HepG2 (cell line): ENCODE measurements at regions not wholly inside any gene's neighbourhood (a gene's known extent, or its start where the extent isn't known, plus 50 kb on each side); places are given as distances from the start of the nearest gene placed in this dataset.

ENCODE experiments used
- ATAC-seq: fragments of 200-7000 bp; cut with Tn5 transposase; 3 replicates; pipeline ENCODE4 v1.9.1; 2020; ENCODE audit warnings: mild to moderate bottlenecking, moderate library complexity
- BruUV-seq: library from RNA; stranded (reverse); fragments of 400-500 nt; replicated peaks from 2 replicates; lab custom pipeline; 2021; lab: Mats Ljungman, UMichigan
- CTCF ChIA-PET: fragments of 300-600 bp; formaldehyde crosslinking; extraction: SDS; loops from one replicate; lab custom pipeline; 2021; ENCODE audit warnings: low total read pairs, inconsistent platforms, low intra/inter-chr PET ratio; lab: Yijun Ruan, JAX
- POLR2A ChIA-PET: fragments of 350-600 bp; sonication (Branson Sonifier 250); formaldehyde crosslinking; loops from one replicate; lab custom pipeline; 2020; ENCODE audit warnings: antibody characterized with exemption, inconsistent platforms; lab: Yijun Ruan, JAX
- DNase-seq: peaks from one replicate; pipeline ENCODE4 v3.0.0-alpha.2; 2015; ENCODE audit warnings: low spot score
- FAIRE-seq: peaks from 3 replicates; lab custom pipeline; 2011; peaks lifted over from hg19 to GRCh38; lab: Jason Lieb, UNC
- H2AFZ ChIP-seq: one replicate; pipeline ENCODE4 v1.6.1; 2011; ENCODE audit warnings: low read length, inconsistent platforms
- H3K27ac ChIP-seq: fragments of 300-600 bp; 3 replicates; pipeline ENCODE4 v1.8.0; 2011; ENCODE audit warnings: mixed run types, mild to moderate bottlenecking, mixed read lengths, low read length, inconsistent platforms; ENCODE audit not compliant: insufficient read depth; ENCODE audit errors: extremely low read length
- H3K27me3 ChIP-seq, 2 experiments: fragments of 200-600 bp in 1 of 2; 2 replicates in 1 of 2; 3 replicates in 1 of 2; pipeline versions ENCODE4 v1.6.0 to v1.8.0; 2011; ENCODE audit warnings: low read length in 2 of 2, mild to moderate bottlenecking in 2 of 2, moderate library complexity in 2 of 2, inconsistent platforms in 1 of 2; ENCODE audit not compliant: insufficient read depth in 2 of 2, control insufficient read depth in 1 of 2
- H3K36me3 ChIP-seq, 2 experiments: fragments of 200-600 bp in 1 of 2; replicated peaks in 1 of 2; 2 replicates in 1 of 2; 3 replicates in 1 of 2; pipeline versions ENCODE4 v1.5.1 to v1.8.0; 2011; ENCODE audit warnings: low read length in 2 of 2, inconsistent platforms in 1 of 2; ENCODE audit not compliant: insufficient read depth in 2 of 2, control insufficient read depth in 1 of 2
- H3K4me1 ChIP-seq: 2 replicates; pipeline ENCODE4 v1.5.1; 2012; ENCODE audit warnings: low read length, inconsistent platforms; ENCODE audit not compliant: insufficient read depth
- H3K4me2 ChIP-seq: 2 replicates; pipeline ENCODE4 v1.6.0; 2011; ENCODE audit warnings: low read depth, low read length, inconsistent platforms
- H3K4me3 ChIP-seq, 3 experiments: fragments of 200-600 bp in 1 of 3; sonication (generic), shearing (Covaris generic) in 1 of 3; replicated peaks in 1 of 3; 2 replicates each; pipeline ENCODE4 v1.5.1; 2011 to 2016; ENCODE audit warnings: low read length in 3 of 3, inconsistent platforms in 2 of 3, low read depth in 2 of 3, mild to moderate bottlenecking in 2 of 3, control low read depth in 1 of 3, mixed read lengths in 1 of 3; ENCODE audit not compliant: insufficient read depth in 1 of 3
- H3K79me2 ChIP-seq: one replicate; pipeline ENCODE4 v1.6.1; 2011; ENCODE audit warnings: low read length, inconsistent platforms; ENCODE audit not compliant: insufficient read depth
- H3K9ac ChIP-seq: 2 replicates; pipeline ENCODE4 v1.6.0; 2011; ENCODE audit warnings: mild to moderate bottlenecking, low read depth, low read length, inconsistent platforms; ENCODE audit not compliant: insufficient read depth
- H3K9me3 ChIP-seq: 2 replicates; pipeline ENCODE4 v1.5.1; 2012; ENCODE audit warnings: mild to moderate bottlenecking, low read length
- H4K20me1 ChIP-seq: 2 replicates; pipeline ENCODE4 v1.6.0; 2011; ENCODE audit warnings: inconsistent platforms, mild to moderate bottlenecking, low read length, moderate library complexity; ENCODE audit not compliant: insufficient read depth
- HDAC6 ChIP-seq: fragments of 200-600 bp; sonication (generic); IDR thresholded peaks from 2 replicates; pipeline ENCODE4 v1.7.0; 2017; ENCODE audit warnings: mild to moderate bottlenecking, antibody characterized with exemption, low read length, low read depth
- KDM6A ChIP-seq: IDR thresholded peaks from 2 replicates; pipeline ENCODE4 v1.6.1; 2016; ENCODE audit warnings: low read depth
- NR2F1 ChIP-seq, 2 experiments: fragments of 450-650 bp in 1 of 2; formaldehyde crosslinking in 1 of 2; IDR thresholded peaks; 2 replicates each; pipeline versions ENCODE4 v1.5.0 to v1.6.1; 2016 to 2020; ENCODE audit warnings: mild to moderate bottlenecking in 1 of 2, missing compliant biosample characterization in 1 of 2, missing genetic modification reagents in 1 of 2, moderate library complexity in 1 of 2
- RFX3 ChIP-seq: IDR thresholded peaks from 2 replicates; pipeline ENCODE4 v1.6.1; 2016; ENCODE audit warnings: missing biosample characterization, missing genetic modification reagents
- SMYD3 ChIP-seq: sonication (generic); formaldehyde crosslinking; IDR thresholded peaks from 2 replicates; pipeline ENCODE4 v1.8.1; 2023; ENCODE audit warnings: mild to moderate bottlenecking, missing genetic modification reagents
- SNAPC2 ChIP-seq: sonication (generic); formaldehyde crosslinking; IDR thresholded peaks from 2 replicates; pipeline ENCODE4 v1.8.1; 2022; ENCODE audit warnings: mild to moderate bottlenecking, missing genetic modification reagents
- TBL1XR1 ChIP-seq: fragments of 150-350 bp; IDR thresholded peaks from 2 replicates; pipeline ENCODE4 v1.6.1; 2014; ENCODE audit warnings: borderline replicate concordance, low read length; ENCODE audit not compliant: partially characterized antibody
- TGIF2 ChIP-seq: IDR thresholded peaks from 2 replicates; pipeline ENCODE4 v1.6.1; 2016; ENCODE audit warnings: control low read depth, missing compliant biosample characterization
- ZEB1 ChIP-seq: IDR thresholded peaks from 2 replicates; pipeline ENCODE4 v1.6.1; 2012; ENCODE audit warnings: mild to moderate bottlenecking, low read depth, inconsistent platforms; ENCODE audit not compliant: insufficient replicate concordance
- ZFY ChIP-seq: sonication (generic); formaldehyde crosslinking; IDR thresholded peaks from 2 replicates; pipeline ENCODE4 v1.4.0; 2020; ENCODE audit warnings: missing genetic modification reagents
- ZNF3 ChIP-seq: IDR thresholded peaks from 2 replicates; pipeline ENCODE4 v1.7.0; 2017; ENCODE audit warnings: inconsistent platforms
- ZNF432 ChIP-seq: sonication (generic); formaldehyde crosslinking; IDR thresholded peaks from 2 replicates; pipeline ENCODE4 v1.5.0; 2020; ENCODE audit warnings: missing genetic modification reagents, mild to moderate bottlenecking, borderline replicate concordance
- ZNF44 ChIP-seq: sonication (generic); formaldehyde crosslinking; IDR thresholded peaks from 2 replicates; pipeline ENCODE4 v1.5.1; 2020; ENCODE audit warnings: mild to moderate bottlenecking, missing genetic modification reagents
- WGBS: methylation state at CpG from one replicate; pipeline ENCODE4 v1.1.6; 2017; ENCODE audit warnings: low lambda C conversion rate; 5-methylcytosine and 5-hydroxymethylcytosine counted together
- in situ Hi-C: cut with HindIII; loops from 2 replicates; pipeline ENCODE4 v1.10.0; 2017; ENCODE audit warnings: low pct_unique_long_range_greater_than_20kb; ENCODE audit not compliant: extremely low pct_ligation_motif_present
- intact Hi-C: fragments of 100-400 bp; cut with micrococcal nuclease; formaldehyde crosslinking; loops from one replicate; pipeline ENCODE4 v1.10.0; 2022; ENCODE audit not compliant: unreplicated experiment
- TF ChIP-seq, protein P1 (sequence below): IDR thresholded peaks from 2 replicates; pipeline ENCODE4 v1.6.1; 2012; ENCODE audit warnings: low read length, improper control_type of control experiment
- TF ChIP-seq, protein P2 (sequence below): IDR thresholded peaks from 2 replicates; pipeline ENCODE4 v1.6.1; 2016; ENCODE audit warnings: low read depth, borderline replicate concordance
- TF ChIP-seq, protein P3 (sequence below): sonication (generic); formaldehyde crosslinking; IDR thresholded peaks from 2 replicates; pipeline ENCODE4 v1.8.1; 2022; ENCODE audit warnings: low read depth, mild to moderate bottlenecking, missing genetic modification reagents

DNA sequence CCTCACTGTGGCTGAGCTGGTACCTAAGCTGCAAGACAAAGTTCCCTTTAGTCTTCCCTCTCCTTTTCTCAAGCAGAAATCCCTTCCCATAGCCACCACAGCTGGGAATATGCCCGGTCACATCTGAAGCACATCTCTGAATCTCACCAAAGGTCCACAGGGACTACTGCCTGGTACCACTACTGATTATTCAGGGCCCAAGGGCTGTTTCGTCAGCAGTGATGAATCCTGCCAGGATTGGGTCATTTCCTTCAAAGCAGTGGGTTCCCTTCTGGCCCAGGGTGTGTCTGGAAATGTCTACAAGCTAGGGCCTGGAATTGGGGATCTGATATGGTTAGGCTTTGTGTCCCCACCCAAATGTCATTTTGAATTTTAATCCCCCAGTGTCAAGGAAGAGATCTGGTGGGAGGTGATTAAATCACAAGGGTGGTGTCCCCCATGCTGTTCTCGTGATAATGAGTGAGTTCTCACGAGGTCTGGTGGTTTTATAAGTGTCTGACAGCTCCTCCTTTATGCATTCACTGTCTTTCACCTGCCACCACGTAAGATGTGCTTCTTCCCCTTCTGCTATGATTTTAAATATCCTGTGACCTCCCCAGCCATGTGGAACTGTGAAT lies 83.2 kb upstream of the FST start:
- ATAC-seq: no peak
- Histone ChIP-seq H3K79me2 (no peaks in the 10 kb centered on the region), H4K20me1 (no peaks in the 10 kb centered on the region), H3K4me3 (no peak overlapping the region), H3K9ac (no peak overlapping the region), H2AFZ (no peak overlapping the region), H3K4me2 (no peak overlapping the region), H3K4me1 (no peaks in the 10 kb centered on the region), H3K9me3 (no peaks in the 10 kb centered on the region), H3K27me3 (no peaks in the 10 kb centered on the region), H3K36me3 (no peaks in the 10 kb centered on the region), H3K27ac (no peak overlapping the region)
- intact Hi-C loops (no loop called here), in situ Hi-C loops (no loop called here)
- TF ChIP-seq KDM6A: no peak
- TF ChIP-seq, protein P1, sequence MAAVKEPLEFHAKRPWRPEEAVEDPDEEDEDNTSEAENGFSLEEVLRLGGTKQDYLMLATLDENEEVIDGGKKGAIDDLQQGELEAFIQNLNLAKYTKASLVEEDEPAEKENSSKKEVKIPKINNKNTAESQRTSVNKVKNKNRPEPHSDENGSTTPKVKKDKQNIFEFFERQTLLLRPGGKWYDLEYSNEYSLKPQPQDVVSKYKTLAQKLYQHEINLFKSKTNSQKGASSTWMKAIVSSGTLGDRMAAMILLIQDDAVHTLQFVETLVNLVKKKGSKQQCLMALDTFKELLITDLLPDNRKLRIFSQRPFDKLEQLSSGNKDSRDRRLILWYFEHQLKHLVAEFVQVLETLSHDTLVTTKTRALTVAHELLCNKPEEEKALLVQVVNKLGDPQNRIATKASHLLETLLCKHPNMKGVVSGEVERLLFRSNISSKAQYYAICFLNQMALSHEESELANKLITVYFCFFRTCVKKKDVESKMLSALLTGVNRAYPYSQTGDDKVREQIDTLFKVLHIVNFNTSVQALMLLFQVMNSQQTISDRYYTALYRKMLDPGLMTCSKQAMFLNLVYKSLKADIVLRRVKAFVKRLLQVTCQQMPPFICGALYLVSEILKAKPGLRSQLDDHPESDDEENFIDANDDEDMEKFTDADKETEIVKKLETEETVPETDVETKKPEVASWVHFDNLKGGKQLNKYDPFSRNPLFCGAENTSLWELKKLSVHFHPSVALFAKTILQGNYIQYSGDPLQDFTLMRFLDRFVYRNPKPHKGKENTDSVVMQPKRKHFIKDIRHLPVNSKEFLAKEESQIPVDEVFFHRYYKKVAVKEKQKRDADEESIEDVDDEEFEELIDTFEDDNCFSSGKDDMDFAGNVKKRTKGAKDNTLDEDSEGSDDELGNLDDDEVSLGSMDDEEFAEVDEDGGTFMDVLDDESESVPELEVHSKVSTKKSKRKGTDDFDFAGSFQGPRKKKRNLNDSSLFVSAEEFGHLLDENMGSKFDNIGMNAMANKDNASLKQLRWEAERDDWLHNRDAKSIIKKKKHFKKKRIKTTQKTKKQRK: no peak
- no peak for TF ChIP-seq ZFY
- no peak for TF ChIP-seq TGIF2 (CRISPR knock-in tag)
- TF ChIP-seq NR2F1 (CRISPR knock-in tag; IDR thresholded peaks at IDR 0.05): no peak
- no peak for TF ChIP-seq ZNF432 (CRISPR knock-in tag)
- TF ChIP-seq, protein P2, sequence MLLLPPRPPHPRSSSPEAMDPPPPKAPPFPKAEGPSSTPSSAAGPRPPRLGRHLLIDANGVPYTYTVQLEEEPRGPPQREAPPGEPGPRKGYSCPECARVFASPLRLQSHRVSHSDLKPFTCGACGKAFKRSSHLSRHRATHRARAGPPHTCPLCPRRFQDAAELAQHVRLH: no peak
- no peak for TF ChIP-seq ZNF3
- TF ChIP-seq, protein P3, sequence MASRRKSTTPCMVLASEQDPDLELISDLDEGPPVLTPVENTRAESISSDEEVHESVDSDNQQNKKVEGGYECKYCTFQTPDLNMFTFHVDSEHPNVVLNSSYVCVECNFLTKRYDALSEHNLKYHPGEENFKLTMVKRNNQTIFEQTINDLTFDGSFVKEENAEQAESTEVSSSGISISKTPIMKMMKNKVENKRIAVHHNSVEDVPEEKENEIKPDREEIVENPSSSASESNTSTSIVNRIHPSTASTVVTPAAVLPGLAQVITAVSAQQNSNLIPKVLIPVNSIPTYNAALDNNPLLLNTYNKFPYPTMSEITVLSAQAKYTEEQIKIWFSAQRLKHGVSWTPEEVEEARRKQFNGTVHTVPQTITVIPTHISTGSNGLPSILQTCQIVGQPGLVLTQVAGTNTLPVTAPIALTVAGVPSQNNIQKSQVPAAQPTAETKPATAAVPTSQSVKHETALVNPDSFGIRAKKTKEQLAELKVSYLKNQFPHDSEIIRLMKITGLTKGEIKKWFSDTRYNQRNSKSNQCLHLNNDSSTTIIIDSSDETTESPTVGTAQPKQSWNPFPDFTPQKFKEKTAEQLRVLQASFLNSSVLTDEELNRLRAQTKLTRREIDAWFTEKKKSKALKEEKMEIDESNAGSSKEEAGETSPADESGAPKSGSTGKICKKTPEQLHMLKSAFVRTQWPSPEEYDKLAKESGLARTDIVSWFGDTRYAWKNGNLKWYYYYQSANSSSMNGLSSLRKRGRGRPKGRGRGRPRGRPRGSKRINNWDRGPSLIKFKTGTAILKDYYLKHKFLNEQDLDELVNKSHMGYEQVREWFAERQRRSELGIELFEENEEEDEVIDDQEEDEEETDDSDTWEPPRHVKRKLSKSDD (CRISPR knock-in tag): no peak
- no peak for TF ChIP-seq RFX3
- no peak for TF ChIP-seq SMYD3 (CRISPR knock-in tag)
- no peak for TF ChIP-seq ZEB1
- no peak for TF ChIP-seq HDAC6
- TF ChIP-seq SNAPC2 (CRISPR knock-in tag): no peak
- TF ChIP-seq ZNF44 (CRISPR knock-in tag): no peak
- TF ChIP-seq TBL1XR1: no peak
- POLR2A ChIA-PET: no interaction called here
- WGBS: 4% methylated on average over 5 of the region's 5 CpGs
- no peak for DNase-seq
- BruUV-seq: no TSS peak
- CTCF ChIA-PET: no interaction called here
- FAIRE-seq: no peak
